ENCODE measurements at regions not wholly inside any gene's neighbourhood (a gene's known extent, or its start where the extent isn't known, plus 50 kb on each side); places are given as distances from the start of the nearest gene placed in this dataset.

GRCh38 chr21:26784974-26785373 lies 60.2 kb downstream of the ADAMTS1 start:
- no peaks in the 10 kb centered on the region for H3K36me3 Mint-ChIP-seq (ENCODE audit: low read depth, unreplicated experiment)
- no peaks in the 10 kb centered on the region for H3K9me3 Mint-ChIP-seq (ENCODE audit: unreplicated experiment)
- H3K27ac Mint-ChIP-seq (ENCODE audit: unreplicated experiment) = no peak overlapping the region
- DNase-seq (ENCODE audit: low spot score) = no peak
- H3K4me3 Mint-ChIP-seq (ENCODE audit: unreplicated experiment) = no peak overlapping the region
- no peaks in the 10 kb centered on the region for H3K27me3 Mint-ChIP-seq (ENCODE audit: unreplicated experiment)
- no peaks in the 10 kb centered on the region for H3K4me1 Mint-ChIP-seq (ENCODE audit: unreplicated experiment)
- no peak for TF ChIP-seq CTCF (IDR thresholded peaks at IDR 0.05; ENCODE audit: unreplicated experiment)

GRCh38 chr21:26783466-26784195 lies 61.6 kb downstream of the ADAMTS1 start:
- H3K36me3 Mint-ChIP-seq (ENCODE audit: low read depth, unreplicated experiment) = no peaks in the 10 kb centered on the region
- DNase-seq (ENCODE audit: low spot score) = no peak
- no peaks in the 10 kb centered on the region for H3K9me3 Mint-ChIP-seq (ENCODE audit: unreplicated experiment)
- no peak overlapping the region for H3K27ac Mint-ChIP-seq (ENCODE audit: unreplicated experiment)
- H3K27me3 Mint-ChIP-seq (ENCODE audit: unreplicated experiment) = no peaks in the 10 kb centered on the region
- H3K4me3 Mint-ChIP-seq (ENCODE audit: unreplicated experiment) = no peak overlapping the region
- no peaks in the 10 kb centered on the region for H3K4me1 Mint-ChIP-seq (ENCODE audit: unreplicated experiment)
- TF ChIP-seq CTCF (IDR thresholded peaks at IDR 0.05; ENCODE audit: unreplicated experiment) = no peak

GRCh38 chr21:26782747-26783146 lies 62.5 kb downstream of the ADAMTS1 start:
- Mint-ChIP-seq H3K4me1 (ENCODE audit: unreplicated experiment) (no peaks in the 10 kb centered on the region), H3K36me3 (ENCODE audit: low read depth, unreplicated experiment) (no peaks in the 10 kb centered on the region), H3K27ac (ENCODE audit: unreplicated experiment) (no peak overlapping the region), H3K9me3 (ENCODE audit: unreplicated experiment) (no peaks in the 10 kb centered on the region), H3K4me3 (ENCODE audit: unreplicated experiment) (no peak overlapping the region), H3K27me3 (ENCODE audit: unreplicated experiment) (no peaks in the 10 kb centered on the region)
- TF ChIP-seq CTCF (IDR thresholded peaks at IDR 0.05; ENCODE audit: unreplicated experiment) = no peak
- no peak for DNase-seq (ENCODE audit: low spot score)

- H3K4me3 Mint-ChIP-seq (ENCODE audit: unreplicated experiment) = no peak overlapping the region
- no peak overlapping the region for H3K27ac Mint-ChIP-seq (ENCODE audit: unreplicated experiment)
- H3K9me3 Mint-ChIP-seq (ENCODE audit: unreplicated experiment) = no peaks in the 10 kb centered on the region
- H3K27me3 Mint-ChIP-seq (ENCODE audit: unreplicated experiment) = no peaks in the 10 kb centered on the region
- H3K4me1 Mint-ChIP-seq (ENCODE audit: unreplicated experiment) = no peaks in the 10 kb centered on the region
- H3K36me3 Mint-ChIP-seq (ENCODE audit: low read depth, unreplicated experiment) = no peaks in the 10 kb centered on the region
- no peak for TF ChIP-seq CTCF (IDR thresholded peaks at IDR 0.05; ENCODE audit: unreplicated experiment)
- no peak for DNase-seq (ENCODE audit: low spot score)
Measured at GRCh38 chr21:26782331-26782730, 62.9 kb downstream of the ADAMTS1 start.

- Mint-ChIP-seq H3K4me1 (ENCODE audit: unreplicated experiment) (no peaks in the 10 kb centered on the region), H3K36me3 (ENCODE audit: low read depth, unreplicated experiment) (no peaks in the 10 kb centered on the region), H3K9me3 (ENCODE audit: unreplicated experiment) (no peaks in the 10 kb centered on the region), H3K4me3 (ENCODE audit: unreplicated experiment) (no peak overlapping the region), H3K27me3 (ENCODE audit: unreplicated experiment) (no peaks in the 10 kb centered on the region), H3K27ac (ENCODE audit: unreplicated experiment) (no peak overlapping the region)
- no peak for DNase-seq (ENCODE audit: low spot score)
- TF ChIP-seq CTCF (IDR thresholded peaks at IDR 0.05; ENCODE audit: unreplicated experiment) = no peak
Measured at GRCh38 chr21:26781331-26781730, 63.9 kb downstream of the ADAMTS1 start.
